Transverse colon (tissue), 4 donors: ENCODE measurements at regions not wholly inside any gene's neighbourhood (a gene's known extent, or its start where the extent isn't known, plus 50 kb on each side); places are given as distances from the start of the nearest gene placed in this dataset.

Experiments
- DNase-seq: peaks from one replicate; pipeline ENCODE4 v3.0.0-alpha.2; 2019
- H3K27ac ChIP-seq, 4 donors: fragments of 200-600 bp; sonication (generic); 2 replicates each; pipeline ENCODE4 v1.5.1; 2016 to 2018; ENCODE audit warnings: inconsistent platforms in 4 of 4
- H3K27me3 ChIP-seq: fragments of 200-600 bp; sonication (generic); 2 replicates; pipeline ENCODE4 v1.5.1; 2017; ENCODE audit warnings: inconsistent platforms
- H3K36me3 ChIP-seq, 4 donors: fragments of 200-600 bp; sonication (generic); 2 replicates each; pipeline ENCODE4 v1.5.1; 2017 to 2019; ENCODE audit warnings: inconsistent platforms in 4 of 4
- H3K4me1 ChIP-seq, 4 donors: fragments of 200-600 bp; sonication (generic); 2 replicates each; pipeline ENCODE4 v1.5.1; 2017 to 2020; ENCODE audit warnings: inconsistent platforms in 4 of 4
- H3K4me3 ChIP-seq, 4 donors: fragments of 200-600 bp; sonication (generic); 1 replicate in 1 of 4; 2 replicates in 3 of 4; pipeline versions ENCODE4 v1.5.1 to v1.6.1; 2017 to 2019; ENCODE audit warnings: inconsistent platforms in 4 of 4
- H3K9me3 ChIP-seq, 2 donors: fragments of 200-600 bp; sonication (generic); 2 replicates each; pipeline ENCODE4 v1.5.1; 2017 to 2019; ENCODE audit warnings: inconsistent platforms in 2 of 2
- EP300 ChIP-seq: sonication (generic); formaldehyde crosslinking; IDR thresholded peaks from one replicate; pipeline ENCODE4 v1.6.1; 2017; ENCODE audit warnings: antibody characterized with exemption, low read depth
- POLR2A ChIP-seq: fragments of 450-650 bp; IDR thresholded peaks from one replicate; pipeline ENCODE4 v1.6.1; 2016; ENCODE audit warnings: antibody characterized with exemption, mild to moderate bottlenecking, moderate library complexity
- POLR2AphosphoS5 ChIP-seq, 3 donors: sonication (generic); formaldehyde crosslinking; IDR thresholded peaks; one replicate each; pipeline ENCODE4 v1.6.1; 2016; ENCODE audit warnings: antibody characterized with exemption in 3 of 3
- WGBS, 2 donors: methylation state at CpG; one replicate each; pipeline ENCODE4 v1.1.5; 2018; ENCODE audit warnings: low coverage in 1 of 2; 5-methylcytosine and 5-hydroxymethylcytosine counted together
- in situ Hi-C, 4 donors: fragments of 200-750 bp; cut with MboI; loops; one replicate each; pipeline versions ENCODE4 v1.15.0 to v1.15.1; 2017; ENCODE audit warnings: low sequenced_read_pairs in 3 of 4, low pct_ligation_motif_present in 1 of 4, low pct_unique_long_range_greater_than_20kb in 1 of 4
- intact Hi-C: fragments of 100-400 bp; cut with DNase I; formaldehyde crosslinking; loops from one replicate; pipeline ENCODE4 v1.15.1; 2023; ENCODE audit warnings: low total_unique reads
- TF ChIP-seq, protein P1 (sequence below), 5 experiments: fragments of 200-600 bp in 3 of 5; fragments of 450-650 bp in 2 of 5; sonication (generic) in 3 of 5; IDR thresholded peaks; 1 replicate in 2 of 5; 2 replicates in 3 of 5; pipeline ENCODE4 v1.5.1; 2016 to 2017; ENCODE audit warnings: antibody characterized with exemption in 5 of 5, inconsistent platforms in 3 of 5, mild to moderate bottlenecking in 2 of 5, moderate library complexity in 1 of 5

DNA sequence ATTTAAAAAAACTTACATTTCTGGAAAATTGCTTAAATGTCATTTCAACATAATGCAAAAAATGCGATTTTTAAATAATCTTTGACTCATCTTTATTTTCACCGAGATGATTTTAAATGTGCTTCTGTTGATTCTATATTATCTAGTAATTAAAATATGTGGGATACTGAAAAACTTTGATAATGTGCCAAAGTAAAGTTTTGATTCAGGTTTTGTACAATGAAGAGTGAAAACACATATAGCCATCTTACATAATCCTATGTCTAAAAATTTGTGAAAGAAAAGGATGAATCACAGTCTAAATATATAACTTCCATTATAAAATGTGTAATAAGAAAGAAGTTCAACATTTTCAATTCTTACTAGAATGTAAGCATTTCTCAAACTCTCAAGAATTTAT, 204.3 kb upstream of the ZC3H15 start:
- TF ChIP-seq, protein P1, sequence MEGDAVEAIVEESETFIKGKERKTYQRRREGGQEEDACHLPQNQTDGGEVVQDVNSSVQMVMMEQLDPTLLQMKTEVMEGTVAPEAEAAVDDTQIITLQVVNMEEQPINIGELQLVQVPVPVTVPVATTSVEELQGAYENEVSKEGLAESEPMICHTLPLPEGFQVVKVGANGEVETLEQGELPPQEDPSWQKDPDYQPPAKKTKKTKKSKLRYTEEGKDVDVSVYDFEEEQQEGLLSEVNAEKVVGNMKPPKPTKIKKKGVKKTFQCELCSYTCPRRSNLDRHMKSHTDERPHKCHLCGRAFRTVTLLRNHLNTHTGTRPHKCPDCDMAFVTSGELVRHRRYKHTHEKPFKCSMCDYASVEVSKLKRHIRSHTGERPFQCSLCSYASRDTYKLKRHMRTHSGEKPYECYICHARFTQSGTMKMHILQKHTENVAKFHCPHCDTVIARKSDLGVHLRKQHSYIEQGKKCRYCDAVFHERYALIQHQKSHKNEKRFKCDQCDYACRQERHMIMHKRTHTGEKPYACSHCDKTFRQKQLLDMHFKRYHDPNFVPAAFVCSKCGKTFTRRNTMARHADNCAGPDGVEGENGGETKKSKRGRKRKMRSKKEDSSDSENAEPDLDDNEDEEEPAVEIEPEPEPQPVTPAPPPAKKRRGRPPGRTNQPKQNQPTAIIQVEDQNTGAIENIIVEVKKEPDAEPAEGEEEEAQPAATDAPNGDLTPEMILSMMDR (IDR thresholded peaks at IDR 0.05): no peak
- no peak for TF ChIP-seq POLR2AphosphoS5 (IDR thresholded peaks at IDR 0.05)
- DNase-seq: no peak
- no peak overlapping the region for H3K4me3 ChIP-seq
- no peaks in the 10 kb centered on the region for H3K27me3 ChIP-seq
- in situ Hi-C loops (no loop called here), intact Hi-C loops (no loop called here)
- H3K9me3 ChIP-seq: no peaks in the 10 kb centered on the region
- no peaks in the 10 kb centered on the region for H3K4me1 ChIP-seq
- 92 to 93% methylated on average over 2 of the region's 2 CpGs for WGBS, 2 donors
- no peak overlapping the region for H3K27ac ChIP-seq
- H3K36me3 ChIP-seq: no peaks in the 10 kb centered on the region

DNA sequence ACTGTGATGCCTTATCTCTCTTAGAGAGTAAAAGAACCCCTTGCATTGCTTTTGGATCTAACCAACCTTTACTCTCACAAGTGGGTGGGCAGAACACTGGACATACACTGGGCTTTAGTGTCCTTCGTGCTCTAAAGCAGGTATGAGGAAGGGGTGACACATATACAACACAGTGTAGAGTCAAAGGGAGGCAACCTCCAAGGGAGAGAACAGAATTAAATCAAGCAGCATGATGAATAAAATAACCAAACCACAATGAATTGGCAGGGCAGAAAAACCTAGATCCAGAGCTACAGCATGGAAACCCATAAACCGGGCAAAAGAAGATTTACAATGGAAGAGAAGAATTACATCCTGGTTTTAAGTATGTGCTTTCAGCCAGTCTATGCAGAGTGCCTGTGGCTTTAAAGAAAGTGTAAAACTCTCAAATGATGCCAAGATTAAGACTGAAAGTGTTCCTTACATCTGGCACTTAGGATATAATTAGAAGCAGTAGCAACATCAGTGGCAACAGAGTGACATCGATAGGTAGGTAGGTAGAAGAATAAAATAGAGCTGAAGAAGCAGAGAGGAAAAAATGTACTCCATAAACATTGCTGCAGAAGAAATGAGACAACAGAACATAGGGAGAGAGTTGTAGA, 191.7 kb upstream of the ZC3H15 start:
- no peak for DNase-seq
- H3K4me3 ChIP-seq: no peak overlapping the region
- no peaks in the 10 kb centered on the region for H3K36me3 ChIP-seq
- TF ChIP-seq EP300 (no peak), POLR2AphosphoS5 (IDR thresholded peaks at IDR 0.05) (no peak), POLR2A (no peak)
- TF ChIP-seq, protein P1 (IDR thresholded peaks at IDR 0.05): no peak
- H3K27ac ChIP-seq: no peak overlapping the region
- peaks cover 0 to 4% (median 2%) of the 10 kb centered on the region in 4 donors for H3K4me1 ChIP-seq
- in situ Hi-C loops: no loop called here
- H3K9me3 ChIP-seq: no peaks in the 10 kb centered on the region
- intact Hi-C loops: no loop called here
- WGBS, 2 donors: 70 to 80% methylated on average over 3 of the region's 3 CpGs
- no peaks in the 10 kb centered on the region for H3K27me3 ChIP-seq

GRCh38 chr2:186299610-186300009, 186.4 kb upstream of the ZC3H15 start:
- in situ Hi-C loops: no loop called here
- no peaks in the 10 kb centered on the region for H3K36me3 ChIP-seq
- no peaks in the 10 kb centered on the region for H3K27me3 ChIP-seq
- no peaks in the 10 kb centered on the region for H3K9me3 ChIP-seq
- no peak overlapping the region for H3K27ac ChIP-seq
- no peak for DNase-seq
- H3K4me1 ChIP-seq: peaks cover 0 to 5% (median 2%) of the 10 kb centered on the region in 4 donors
- H3K4me3 ChIP-seq: no peak overlapping the region
- TF ChIP-seq, protein P1 (IDR thresholded peaks at IDR 0.05): no peak
- no peak for TF ChIP-seq EP300
- no peak for TF ChIP-seq POLR2AphosphoS5 (IDR thresholded peaks at IDR 0.05)
- no peak for TF ChIP-seq POLR2A
- 29 to 33% methylated on average over 1 of the region's 1 CpG for WGBS, 2 donors
- intact Hi-C loops: no loop called here

DNA sequence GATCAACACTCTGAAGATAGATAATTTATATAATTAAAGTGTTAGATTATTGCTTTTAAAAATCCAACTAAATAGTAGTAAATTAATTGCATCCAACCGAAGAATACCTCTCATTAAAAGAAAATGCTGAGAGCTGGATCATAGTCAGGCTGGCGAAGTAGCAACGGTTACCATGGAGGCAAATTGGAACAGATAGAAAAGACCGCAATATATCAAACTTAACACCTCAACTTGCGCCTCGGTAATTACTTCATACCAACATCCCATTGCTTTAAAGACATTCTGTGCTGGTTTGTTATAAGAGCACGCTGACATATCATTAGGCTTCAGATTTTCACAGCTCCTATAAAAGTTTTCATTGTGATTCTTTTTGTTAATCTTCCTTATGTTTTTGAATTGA, 183.8 kb upstream of the ZC3H15 start:
- intact Hi-C loops: no loop called here
- H3K36me3 ChIP-seq: no peaks in the 10 kb centered on the region
- TF ChIP-seq EP300 (no peak), POLR2AphosphoS5 (IDR thresholded peaks at IDR 0.05) (no peak), POLR2A (no peak)
- TF ChIP-seq, protein P1 (IDR thresholded peaks at IDR 0.05): no peak
- H3K27ac ChIP-seq: no peak overlapping the region
- H3K27me3 ChIP-seq: no peaks in the 10 kb centered on the region
- in situ Hi-C loops: no loop called here
- H3K9me3 ChIP-seq: no peaks in the 10 kb centered on the region
- H3K4me1 ChIP-seq: peaks cover 0 to 5% (median 2%) of the 10 kb centered on the region in 4 donors
- no peak for DNase-seq
- 93% methylated on average over 7 of the region's 7 CpGs for WGBS, 2 donors
- H3K4me3 ChIP-seq: no peak overlapping the region
